Caco-2 (cell line): ENCODE measurements at regions not wholly inside any gene's neighbourhood (a gene's known extent, or its start where the extent isn't known, plus 50 kb on each side); places are given as distances from the start of the nearest gene placed in this dataset.

Experiments
- BruUV-seq: library from RNA; stranded (reverse); fragments of 400-500 nt; replicated peaks from 2 replicates; lab custom pipeline; 2021; lab: Mats Ljungman, UMichigan
- CTCF ChIA-PET: fragments of 300-600 bp; sonication (Branson Sonifier 250); formaldehyde crosslinking; loops from one replicate; lab custom pipeline; 2022; ENCODE audit warnings: antibody characterized with exemption; lab: Charles Lee
- POLR2A ChIA-PET: fragments of 300-600 bp; sonication (Branson Sonifier 250); formaldehyde crosslinking; loops from one replicate; lab custom pipeline; 2022; ENCODE audit warnings: antibody characterized with exemption; lab: Charles Lee
- DNase-seq, 2 experiments: peaks; one replicate each; pipeline versions ENCODE4 v3.0.0 to v3.0.0-alpha.2; 2020 to 2022
- H3K27me3 ChIP-seq: replicated peaks from 2 replicates; pipeline ENCODE4 v1.6.0; 2011; ENCODE audit warnings: low read length; ENCODE audit not compliant: control insufficient read depth, insufficient read depth
- H3K36me3 ChIP-seq: 2 replicates; pipeline ENCODE4 v1.5.1; 2011; ENCODE audit warnings: low read length; ENCODE audit not compliant: control insufficient read depth, insufficient read depth
- H3K4me1 ChIP-seq: fragments of 250-450 bp; sonication (Bioruptor Pico); 2 replicates; pipeline ENCODE4 v1.5.1; 2020; ENCODE audit warnings: mild to moderate bottlenecking
- H3K4me3 ChIP-seq: 2 replicates; pipeline ENCODE4 v1.5.1; 2011; ENCODE audit warnings: low read depth, mild to moderate bottlenecking, control low read depth, low read length
- H3K9me3 ChIP-seq: fragments of 250-450 bp; sonication (Bioruptor Pico); 2 replicates; pipeline ENCODE4 v1.5.1; 2020; ENCODE audit warnings: mild to moderate bottlenecking, moderate library complexity
- H3K27ac Mint-ChIP-seq: one replicate; pipeline ENCODE4 v1.8.0; 2022; ENCODE audit warnings: mixed read lengths; ENCODE audit not compliant: unreplicated experiment
- H3K27me3 Mint-ChIP-seq: one replicate; pipeline ENCODE4 v1.8.0; 2022; ENCODE audit warnings: mixed read lengths; ENCODE audit not compliant: insufficient read depth, unreplicated experiment
- H3K36me3 Mint-ChIP-seq: one replicate; pipeline ENCODE4 v1.8.0; 2022; ENCODE audit warnings: mild to moderate bottlenecking, mixed read lengths; ENCODE audit not compliant: insufficient read depth, unreplicated experiment
- H3K4me1 Mint-ChIP-seq: one replicate; pipeline ENCODE4 v1.8.0; 2022; ENCODE audit warnings: low read depth, mixed read lengths; ENCODE audit not compliant: unreplicated experiment
- H3K4me3 Mint-ChIP-seq: one replicate; pipeline ENCODE4 v1.8.0; 2022; ENCODE audit warnings: mild to moderate bottlenecking, moderate library complexity, mixed read lengths; ENCODE audit not compliant: unreplicated experiment
- H3K9me3 Mint-ChIP-seq: one replicate; pipeline ENCODE4 v1.8.0; 2022; ENCODE audit warnings: mixed read lengths; ENCODE audit not compliant: unreplicated experiment
- intact Hi-C: fragments of 100-400 bp; cut with micrococcal nuclease; formaldehyde crosslinking; loops from one replicate; pipeline ENCODE4 v1.10.0; 2022; ENCODE audit not compliant: unreplicated experiment
- TF ChIP-seq, protein P1 (sequence below), 2 experiments: fragments of 200-600 bp in 1 of 2; IDR thresholded peaks; 1 replicate in 1 of 2; 2 replicates in 1 of 2; pipeline versions ENCODE4 v1.5.1 to v1.8.0; 2011 to 2022; ENCODE audit warnings: antibody characterized with exemption in 1 of 2, control low read depth in 1 of 2, inconsistent platforms in 1 of 2, low read depth in 1 of 2, low read length in 1 of 2, mild to moderate bottlenecking in 1 of 2, moderate library complexity in 1 of 2; ENCODE audit not compliant: insufficient read depth in 1 of 2, severe bottlenecking in 1 of 2, unreplicated experiment in 1 of 2

DNA sequence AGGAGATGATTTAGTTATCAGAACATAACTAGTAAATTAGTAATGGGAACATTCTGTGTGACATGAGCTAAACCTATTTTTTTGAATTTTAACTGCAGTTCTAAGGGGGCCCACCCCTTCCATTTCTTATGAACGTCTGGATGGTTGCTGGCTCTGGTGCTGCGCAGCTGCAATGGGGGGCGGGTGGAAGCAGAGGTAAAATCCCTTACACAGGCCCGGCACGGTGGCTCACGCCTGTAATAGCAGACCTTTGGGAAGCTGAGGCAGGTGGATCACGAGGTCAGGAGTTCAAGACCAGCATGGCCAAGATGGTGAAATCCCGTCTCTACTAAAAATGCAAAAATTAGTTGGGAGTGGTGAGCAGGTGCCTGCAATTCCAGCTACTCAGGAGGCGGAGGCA lies 151.5 kb downstream of the GALR1 start:
- intact Hi-C loops: no loop called here
- no peak for DNase-seq
- TF ChIP-seq, protein P1, sequence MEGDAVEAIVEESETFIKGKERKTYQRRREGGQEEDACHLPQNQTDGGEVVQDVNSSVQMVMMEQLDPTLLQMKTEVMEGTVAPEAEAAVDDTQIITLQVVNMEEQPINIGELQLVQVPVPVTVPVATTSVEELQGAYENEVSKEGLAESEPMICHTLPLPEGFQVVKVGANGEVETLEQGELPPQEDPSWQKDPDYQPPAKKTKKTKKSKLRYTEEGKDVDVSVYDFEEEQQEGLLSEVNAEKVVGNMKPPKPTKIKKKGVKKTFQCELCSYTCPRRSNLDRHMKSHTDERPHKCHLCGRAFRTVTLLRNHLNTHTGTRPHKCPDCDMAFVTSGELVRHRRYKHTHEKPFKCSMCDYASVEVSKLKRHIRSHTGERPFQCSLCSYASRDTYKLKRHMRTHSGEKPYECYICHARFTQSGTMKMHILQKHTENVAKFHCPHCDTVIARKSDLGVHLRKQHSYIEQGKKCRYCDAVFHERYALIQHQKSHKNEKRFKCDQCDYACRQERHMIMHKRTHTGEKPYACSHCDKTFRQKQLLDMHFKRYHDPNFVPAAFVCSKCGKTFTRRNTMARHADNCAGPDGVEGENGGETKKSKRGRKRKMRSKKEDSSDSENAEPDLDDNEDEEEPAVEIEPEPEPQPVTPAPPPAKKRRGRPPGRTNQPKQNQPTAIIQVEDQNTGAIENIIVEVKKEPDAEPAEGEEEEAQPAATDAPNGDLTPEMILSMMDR (IDR thresholded peaks at IDR 0.05; ENCODE audit: insufficient read depth in 1 of 2, low read depth in 1 of 2, low read length in 1 of 2, severe bottlenecking in 1 of 2, unreplicated experiment in 1 of 2): no peak
- Histone ChIP-seq H3K36me3 (no peaks in the 10 kb centered on the region), H3K9me3 (no peaks in the 10 kb centered on the region), H3K27me3 (no peaks in the 10 kb centered on the region), H3K4me1 (no peaks in the 10 kb centered on the region), H3K4me3 (no peak overlapping the region)
- Mint-ChIP-seq H3K27ac (no peak overlapping the region), H3K4me1 (no peaks in the 10 kb centered on the region), H3K27me3 (no peaks in the 10 kb centered on the region), H3K4me3 (no peak overlapping the region), H3K36me3 (no peaks in the 10 kb centered on the region), H3K9me3 (no peaks in the 10 kb centered on the region)
- POLR2A ChIA-PET: no interaction called here
- no TSS peak for BruUV-seq
- CTCF ChIA-PET: no interaction called here

DNA sequence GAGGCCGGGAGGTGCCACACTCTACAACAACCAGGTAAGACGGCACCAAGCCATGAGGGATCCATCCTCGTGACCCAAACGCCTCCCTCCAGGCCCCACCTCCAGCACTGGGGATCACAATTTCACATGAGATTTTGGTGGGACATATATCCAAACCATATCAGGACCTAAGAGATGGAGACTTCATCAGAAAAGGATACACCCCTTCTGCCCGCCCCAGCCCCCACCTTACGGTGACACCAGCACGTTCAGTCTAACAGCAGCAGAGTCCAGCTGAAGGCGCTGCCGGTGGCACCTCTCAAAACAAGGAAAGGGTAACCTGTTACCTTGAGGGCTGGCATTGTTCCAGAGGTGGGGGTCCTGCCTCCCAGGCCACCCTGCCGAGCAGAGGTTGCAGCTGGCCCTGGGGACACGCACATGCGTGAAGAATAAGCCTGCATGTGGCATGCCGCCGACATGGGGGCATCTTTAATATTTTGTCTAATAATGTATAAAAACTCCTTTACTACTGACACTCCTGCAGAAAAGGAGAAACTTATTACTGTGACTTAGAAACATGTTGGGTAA lies 154.4 kb downstream of the GALR1 start:
- Mint-ChIP-seq H3K9me3 (no peaks in the 10 kb centered on the region), H3K27ac (no peak overlapping the region), H3K27me3 (no peaks in the 10 kb centered on the region), H3K4me3 (no peak overlapping the region), H3K4me1 (no peaks in the 10 kb centered on the region), H3K36me3 (no peaks in the 10 kb centered on the region)
- Histone ChIP-seq H3K4me3 (no peak overlapping the region), H3K9me3 (no peaks in the 10 kb centered on the region), H3K4me1 (no peaks in the 10 kb centered on the region), H3K27me3 (no peaks in the 10 kb centered on the region), H3K36me3 (no peaks in the 10 kb centered on the region)
- ChIA-PET POLR2A (no interaction called here), CTCF (no interaction called here)
- no TSS peak for BruUV-seq
- TF ChIP-seq, protein P1 (IDR thresholded peaks at IDR 0.05; ENCODE audit: insufficient read depth in 1 of 2, low read depth in 1 of 2, low read length in 1 of 2, severe bottlenecking in 1 of 2, unreplicated experiment in 1 of 2): no peak
- intact Hi-C loops: no loop called here
- no peak for DNase-seq

DNA sequence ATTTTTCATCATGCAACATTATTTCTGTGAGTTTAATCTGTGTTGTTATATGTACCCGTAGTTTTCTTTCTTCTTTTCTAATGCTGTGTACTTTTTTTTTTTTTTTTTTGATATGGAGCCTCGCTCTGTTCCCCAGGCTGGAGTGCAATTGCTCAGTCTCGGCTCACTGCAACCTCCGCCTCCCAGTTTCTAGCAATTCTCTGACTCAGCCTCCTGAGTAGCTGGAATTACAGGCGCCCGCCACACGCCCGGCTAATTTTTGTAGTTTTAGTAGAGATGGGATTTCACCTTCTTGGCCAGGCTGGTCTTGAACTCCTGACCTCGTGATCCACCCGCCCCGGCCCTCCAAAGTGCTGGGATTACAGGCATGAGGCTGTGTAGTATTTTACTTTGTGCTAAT lies 155.4 kb downstream of the GALR1 start:
- no peaks in the 10 kb centered on the region for H3K27me3 ChIP-seq
- Mint-ChIP-seq H3K27me3 (no peaks in the 10 kb centered on the region), H3K4me3 (no peak overlapping the region), H3K27ac (no peak overlapping the region), H3K9me3 (no peaks in the 10 kb centered on the region), H3K36me3 (no peaks in the 10 kb centered on the region), H3K4me1 (no peaks in the 10 kb centered on the region)
- intact Hi-C loops: no loop called here
- H3K9me3 ChIP-seq: no peaks in the 10 kb centered on the region
- no peaks in the 10 kb centered on the region for H3K4me1 ChIP-seq
- no peak overlapping the region for H3K4me3 ChIP-seq
- POLR2A ChIA-PET: no interaction called here
- CTCF ChIA-PET: no interaction called here
- H3K36me3 ChIP-seq: no peaks in the 10 kb centered on the region
- DNase-seq: no peak
- BruUV-seq: no TSS peak
- TF ChIP-seq, protein P1 (IDR thresholded peaks at IDR 0.05; ENCODE audit: insufficient read depth in 1 of 2, low read depth in 1 of 2, low read length in 1 of 2, severe bottlenecking in 1 of 2, unreplicated experiment in 1 of 2): no peak
